Lower lobe of right lung (tissue), 2 donors: ENCODE measurements at regions not wholly inside any gene's neighbourhood (a gene's known extent, or its start where the extent isn't known, plus 50 kb on each side); places are given as distances from the start of the nearest gene placed in this dataset.
A peak's percentile ranks its signal among the peaks of the same experiment; 100 is the strongest.

Experiments
- ATAC-seq, 2 donors: fragments of 200-7000 bp; cut with Tn5 transposase; one replicate each; pipeline ENCODE4 v1.9.1; 2020 to 2022; ENCODE audit warnings: mild to moderate bottlenecking in 2 of 2, moderate library complexity in 2 of 2
- DNase-seq: peaks from one replicate; pipeline ENCODE4 v3.0.0-alpha.2; 2020
- H3K27ac ChIP-seq: fragments of 200-600 bp; one replicate; pipeline ENCODE4 v1.8.0; 2022
- H3K27me3 ChIP-seq: fragments of 200-600 bp; one replicate; pipeline ENCODE4 v1.8.0; 2022; ENCODE audit warnings: low read depth
- H3K36me3 ChIP-seq: fragments of 200-600 bp; one replicate; pipeline ENCODE4 v1.8.0; 2022; ENCODE audit warnings: mild to moderate bottlenecking
- H3K4me1 ChIP-seq: fragments of 200-600 bp; one replicate; pipeline ENCODE4 v1.8.0; 2022
- H3K4me3 ChIP-seq: fragments of 200-600 bp; one replicate; pipeline ENCODE4 v1.8.0; 2022; ENCODE audit warnings: mild to moderate bottlenecking
- H3K9me3 ChIP-seq: fragments of 200-600 bp; one replicate; pipeline ENCODE4 v1.8.0; 2022
- intact Hi-C: fragments of 100-400 bp; cut with DNase I; formaldehyde crosslinking; loops from one replicate; pipeline ENCODE4 v1.11.0; 2022
- TF ChIP-seq, protein P1 (sequence below): fragments of 200-600 bp; IDR thresholded peaks from one replicate; pipeline ENCODE4 v1.8.0; 2022; ENCODE audit warnings: antibody characterized with exemption, mild to moderate bottlenecking
- donor health status: DM: no; HTN: yes; CAD: no; lungs with severe emphysema.

DNA sequence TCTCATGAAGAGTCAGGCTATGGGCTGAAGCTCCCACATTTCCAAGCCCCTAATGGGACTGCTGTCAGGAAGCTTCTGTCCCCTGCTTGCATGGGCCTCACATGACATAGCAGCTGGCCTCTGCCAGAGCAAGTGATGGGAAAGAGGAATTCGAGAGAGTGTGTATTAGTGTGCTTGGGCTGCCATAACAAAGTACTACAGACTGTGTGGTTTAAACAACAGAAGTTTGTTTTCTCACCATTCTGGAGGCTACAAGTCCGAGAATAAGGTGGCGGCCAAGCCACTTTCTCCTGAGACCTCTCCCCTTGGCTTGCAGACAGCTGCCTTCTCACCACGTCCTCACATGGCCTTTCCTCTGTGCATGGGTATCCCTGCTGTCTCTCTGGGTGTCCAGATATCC is 274.4 kb downstream of the NUAK1 start:
- intact Hi-C loops = no loop called here
- ATAC-seq (no peak), DNase-seq (no peak)
- H3K27ac ChIP-seq = no peak overlapping the region
- no peaks in the 10 kb centered on the region for H3K9me3 ChIP-seq
- TF ChIP-seq, protein P1, sequence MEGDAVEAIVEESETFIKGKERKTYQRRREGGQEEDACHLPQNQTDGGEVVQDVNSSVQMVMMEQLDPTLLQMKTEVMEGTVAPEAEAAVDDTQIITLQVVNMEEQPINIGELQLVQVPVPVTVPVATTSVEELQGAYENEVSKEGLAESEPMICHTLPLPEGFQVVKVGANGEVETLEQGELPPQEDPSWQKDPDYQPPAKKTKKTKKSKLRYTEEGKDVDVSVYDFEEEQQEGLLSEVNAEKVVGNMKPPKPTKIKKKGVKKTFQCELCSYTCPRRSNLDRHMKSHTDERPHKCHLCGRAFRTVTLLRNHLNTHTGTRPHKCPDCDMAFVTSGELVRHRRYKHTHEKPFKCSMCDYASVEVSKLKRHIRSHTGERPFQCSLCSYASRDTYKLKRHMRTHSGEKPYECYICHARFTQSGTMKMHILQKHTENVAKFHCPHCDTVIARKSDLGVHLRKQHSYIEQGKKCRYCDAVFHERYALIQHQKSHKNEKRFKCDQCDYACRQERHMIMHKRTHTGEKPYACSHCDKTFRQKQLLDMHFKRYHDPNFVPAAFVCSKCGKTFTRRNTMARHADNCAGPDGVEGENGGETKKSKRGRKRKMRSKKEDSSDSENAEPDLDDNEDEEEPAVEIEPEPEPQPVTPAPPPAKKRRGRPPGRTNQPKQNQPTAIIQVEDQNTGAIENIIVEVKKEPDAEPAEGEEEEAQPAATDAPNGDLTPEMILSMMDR = no peak
- H3K27me3 ChIP-seq = no peaks in the 10 kb centered on the region
- no peaks in the 10 kb centered on the region for H3K36me3 ChIP-seq
- no peaks in the 10 kb centered on the region for H3K4me1 ChIP-seq
- H3K4me3 ChIP-seq = no peak overlapping the region

DNA sequence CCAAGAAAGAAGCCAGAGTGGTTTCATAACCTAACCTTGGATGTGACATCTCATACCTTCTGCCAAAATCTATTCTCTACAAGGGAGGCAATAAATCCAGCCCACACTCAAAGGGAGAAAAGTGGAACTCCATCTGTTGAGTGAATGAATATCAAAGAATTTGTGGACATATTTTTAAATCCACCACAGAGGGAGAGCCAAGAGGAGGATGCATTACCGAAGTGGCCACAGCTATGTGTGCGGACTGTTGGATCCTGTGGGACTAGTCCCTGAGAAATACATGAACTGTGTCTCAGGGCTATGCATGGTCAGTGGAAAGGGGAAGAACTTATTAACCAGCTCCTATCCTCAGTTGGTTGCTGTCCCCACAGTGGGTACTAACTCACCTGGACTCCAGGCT is 273.9 kb downstream of the NUAK1 start:
- ATAC-seq (peak in 1 of 2 donors; percentile 9), DNase-seq (no peak)
- Histone ChIP-seq H3K36me3 (no peaks in the 10 kb centered on the region), H3K9me3 (no peaks in the 10 kb centered on the region), H3K27me3 (no peaks in the 10 kb centered on the region), H3K4me3 (no peak overlapping the region), H3K27ac (no peak overlapping the region), H3K4me1 (no peaks in the 10 kb centered on the region)
- intact Hi-C loops = no loop called here
- TF ChIP-seq, protein P1 = no peak

- Histone ChIP-seq H3K4me3 (no peak overlapping the region), H3K9me3 (no peaks in the 10 kb centered on the region), H3K4me1 (no peaks in the 10 kb centered on the region), H3K27ac (no peak overlapping the region), H3K27me3 (no peaks in the 10 kb centered on the region), H3K36me3 (no peaks in the 10 kb centered on the region)
- TF ChIP-seq, protein P1 = no peak
- DNase-seq = no peak
- intact Hi-C loops = no loop called here
- no peak for ATAC-seq
These were observed 272.9 kb downstream of the NUAK1 start for GRCh38 chr12:105865886-105866285.

DNA sequence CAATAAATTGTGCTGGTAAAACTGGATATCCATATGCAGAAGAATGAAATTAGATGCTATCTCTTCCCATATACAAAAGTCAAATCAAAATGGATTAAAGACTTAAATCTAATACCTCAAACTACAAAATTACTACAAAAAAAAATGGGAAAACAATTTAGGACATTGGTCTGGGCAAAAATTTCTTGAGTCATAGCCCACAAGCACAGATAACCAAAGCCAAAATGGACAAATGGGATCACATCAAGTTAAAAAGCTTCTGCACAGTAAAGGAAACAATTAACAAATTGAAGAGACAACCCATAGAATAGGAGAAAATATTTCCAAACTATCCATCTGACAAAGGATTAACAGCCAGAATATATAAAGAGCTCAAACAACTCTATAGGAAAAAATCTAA is 264.6 kb downstream of the NUAK1 start:
- Histone ChIP-seq H3K27me3 (no peaks in the 10 kb centered on the region), H3K27ac (no peak overlapping the region), H3K4me3 (no peak overlapping the region), H3K36me3 (no peaks in the 10 kb centered on the region), H3K4me1 (no peaks in the 10 kb centered on the region), H3K9me3 (no peaks in the 10 kb centered on the region)
- DNase-seq (no peak), ATAC-seq (no peak)
- TF ChIP-seq, protein P1 = no peak
- intact Hi-C loops = no loop called here

DNA sequence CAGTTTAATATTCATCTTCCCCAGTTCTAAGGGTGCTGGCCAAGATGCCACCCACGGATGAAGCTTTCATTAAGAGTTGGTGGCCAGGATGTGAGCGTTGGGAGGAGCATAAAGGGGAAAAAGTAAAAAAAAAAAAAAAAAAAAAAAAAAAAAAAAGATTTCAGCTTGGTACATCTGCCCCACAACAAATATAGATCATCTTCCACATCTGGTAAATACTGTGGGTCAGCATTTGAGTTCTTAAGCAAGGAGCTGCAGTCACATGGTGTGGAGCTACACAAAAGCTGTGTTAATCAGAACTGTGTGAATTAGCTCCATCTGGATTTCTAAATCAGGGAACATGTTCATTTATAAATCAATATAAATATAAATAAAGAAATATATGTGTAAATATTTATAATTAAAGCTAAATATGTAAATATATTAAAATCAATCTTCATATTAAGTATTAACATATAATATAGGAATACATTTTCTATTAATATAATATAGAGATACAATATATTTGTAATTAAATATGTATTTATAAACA is 262.3 kb downstream of the NUAK1 start:
- H3K4me1 ChIP-seq = no peaks in the 10 kb centered on the region
- no peak overlapping the region for H3K27ac ChIP-seq
- ATAC-seq = no peak
- TF ChIP-seq, protein P1 = no peak
- no peaks in the 10 kb centered on the region for H3K9me3 ChIP-seq
- H3K4me3 ChIP-seq = no peak overlapping the region
- no peak for DNase-seq
- H3K36me3 ChIP-seq = no peaks in the 10 kb centered on the region
- intact Hi-C loops = no loop called here
- no peaks in the 10 kb centered on the region for H3K27me3 ChIP-seq

- intact Hi-C loops = no loop called here
- no peaks in the 10 kb centered on the region for H3K4me1 ChIP-seq
- no peak overlapping the region for H3K4me3 ChIP-seq
- H3K27ac ChIP-seq = no peak overlapping the region
- no peaks in the 10 kb centered on the region for H3K27me3 ChIP-seq
- ATAC-seq (no peak), DNase-seq (no peak)
- TF ChIP-seq, protein P1 = no peak
- H3K36me3 ChIP-seq = no peaks in the 10 kb centered on the region
- H3K9me3 ChIP-seq = no peaks in the 10 kb centered on the region
These were observed 259.8 kb downstream of the NUAK1 start for GRCh38 chr12:105878964-105879363.
